Activated CD8-positive, alpha-beta T cell treated with anti-CD3 and anti-CD28 coated beads for 36 hours (primary cell): ENCODE measurements at regions not wholly inside any gene's neighbourhood (a gene's known extent, or its start where the extent isn't known, plus 50 kb on each side); places are given as distances from the start of the nearest gene placed in this dataset.

ENCODE experiments used
- ATAC-seq: fragments of 200-7000 bp; cut with Tn5 transposase; one replicate; pipeline ENCODE4 v1.10.0; 2021; ENCODE audit warnings: mild to moderate bottlenecking, moderate library complexity
- CTCF ChIA-PET: fragments of 350-600 bp; sonication (Branson Sonifier 250); formaldehyde crosslinking; loops from one replicate; lab custom pipeline; 2021; ENCODE audit warnings: antibody characterized with exemption; lab: Charles Lee
- POLR2A ChIA-PET: fragments of 350-600 bp; sonication (Branson Sonifier 250); formaldehyde crosslinking; loops from one replicate; lab custom pipeline; 2021; ENCODE audit warnings: antibody characterized with exemption; lab: Charles Lee
- DNase-seq: peaks from one replicate; pipeline ENCODE4 v3.0.0-alpha.2; 2020
- H3K27ac Mint-ChIP-seq: one replicate; pipeline ENCODE4 v1.8.0; 2021; ENCODE audit warnings: mild to moderate bottlenecking, mixed read lengths
- H3K27me3 Mint-ChIP-seq: one replicate; pipeline ENCODE4 v1.8.0; 2021; ENCODE audit warnings: mixed read lengths
- H3K36me3 Mint-ChIP-seq: one replicate; pipeline ENCODE4 v1.8.0; 2021; ENCODE audit warnings: low read depth, mixed read lengths
- H3K4me1 Mint-ChIP-seq: one replicate; pipeline ENCODE4 v1.8.0; 2021; ENCODE audit warnings: low read depth, mixed read lengths
- H3K4me3 Mint-ChIP-seq: one replicate; pipeline ENCODE4 v1.8.0; 2021; ENCODE audit warnings: mild to moderate bottlenecking, moderate library complexity, mixed read lengths
- H3K9me3 Mint-ChIP-seq: one replicate; pipeline ENCODE4 v1.8.0; 2021; ENCODE audit warnings: mixed read lengths
- CTCF ChIP-seq: fragments of 200-600 bp; IDR thresholded peaks from one replicate; pipeline ENCODE4 v1.8.0; 2022; ENCODE audit warnings: antibody characterized with exemption, mild to moderate bottlenecking
- intact Hi-C: fragments of 100-400 bp; cut with micrococcal nuclease; formaldehyde crosslinking; loops from one replicate; pipeline ENCODE4 v1.10.0; 2022

GRCh38 chr1:67561704-67562113 is 123.3 kb upstream of the GADD45A start:
- intact Hi-C loops: loop anchor here (1.0 kb wide), 1 partner anchor 199 kb away; no protein-coding TSS in a partner anchor
- Mint-ChIP-seq H3K4me1 (peaks cover 4% of the 10 kb centered on the region), H3K27ac (no peak overlapping the region), H3K36me3 (no peaks in the 10 kb centered on the region), H3K9me3 (no peaks in the 10 kb centered on the region), H3K4me3 (no peak overlapping the region), H3K27me3 (peaks cover 4% of the 10 kb centered on the region)
- TF ChIP-seq CTCF: peak; percentile 88
- peak; percentile 98 for ATAC-seq
- DNase-seq: peak; percentile 95
- CTCF ChIA-PET: interaction anchor here (0.7 to 7.6 kb wide), 51 partner anchors 10 to 265 kb away, joined by 3 to 210 read pairs (median 5); partner anchors contain the start of gene GADD45A
- POLR2A ChIA-PET: interaction anchor here (1.0 to 1.1 kb wide), 2 partner anchors 17 to 196 kb away, joined by 3 read pairs; no protein-coding TSS in a partner anchor

DNA sequence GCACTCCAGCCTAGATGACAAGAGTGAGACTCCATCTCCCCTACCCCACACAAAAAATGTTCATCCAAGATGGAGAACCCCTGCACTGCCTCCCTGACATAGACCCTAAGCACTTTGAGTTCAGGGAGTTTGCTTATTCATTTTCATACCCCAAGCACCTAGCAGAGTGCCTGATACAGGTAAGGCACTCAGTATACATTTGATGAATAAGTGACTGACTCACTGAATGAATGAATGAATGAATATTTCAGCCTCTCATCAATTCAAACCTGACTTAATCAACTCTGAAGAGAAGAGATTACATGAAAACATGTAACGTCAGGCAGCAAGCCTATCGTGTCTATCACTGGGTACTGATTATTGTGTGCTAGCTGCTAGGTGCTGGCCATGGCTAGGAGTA is 121.3 kb upstream of the GADD45A start:
- CTCF ChIA-PET: interaction anchor here (1.2 to 7.6 kb wide), 3 partner anchors 8 to 197 kb away, joined by 5 to 210 read pairs (median 40); no protein-coding TSS in a partner anchor
- no peak overlapping the region for H3K27ac Mint-ChIP-seq

DNA sequence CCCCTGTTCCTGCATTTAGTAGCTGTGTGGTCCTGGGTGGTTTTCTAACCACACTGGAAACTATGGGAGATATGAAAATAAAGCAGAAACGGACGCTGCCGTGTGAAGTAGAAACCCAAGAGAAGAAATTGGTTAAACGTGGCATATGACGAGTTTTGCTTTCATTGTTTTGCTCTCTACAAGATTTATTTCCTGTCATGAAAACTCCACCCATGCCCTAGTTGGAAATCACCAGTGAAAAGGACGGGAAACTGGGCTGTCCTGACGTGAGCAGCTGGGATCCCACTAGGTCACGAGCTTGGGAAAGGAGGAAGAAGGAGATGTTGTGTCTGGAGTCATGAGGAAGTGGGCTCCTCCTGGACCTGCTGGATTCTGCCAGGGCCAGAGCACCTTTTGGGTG is 120.8 kb upstream of the GADD45A start:
- TF ChIP-seq CTCF: no peak
- Mint-ChIP-seq H3K9me3 (no peaks in the 10 kb centered on the region), H3K27ac (no peak overlapping the region), H3K36me3 (no peaks in the 10 kb centered on the region), H3K4me3 (no peak overlapping the region), H3K4me1 (peaks cover 4% of the 10 kb centered on the region), H3K27me3 (no peaks in the 10 kb centered on the region)
- ChIA-PET CTCF (interaction anchor here (1.2 kb wide), 1 partner anchor 196 kb away, joined by 5 read pairs; no protein-coding TSS in a partner anchor), POLR2A (no interaction called here)
- DNase-seq: no peak
- intact Hi-C loops: no loop called here
- no peak for ATAC-seq

More for the DNA sequence above, 121.3 kb upstream of the GADD45A start:
- intact Hi-C loops: no loop called here
- TF ChIP-seq CTCF: no peak
- H3K27me3 Mint-ChIP-seq: peaks cover under 1% of the 10 kb centered on the region
- peaks cover 4% of the 10 kb centered on the region for H3K4me1 Mint-ChIP-seq
- no peak overlapping the region for H3K4me3 Mint-ChIP-seq
- ATAC-seq: no peak
- H3K9me3 Mint-ChIP-seq: no peaks in the 10 kb centered on the region
- POLR2A ChIA-PET: no interaction called here
- DNase-seq: no peak
- H3K36me3 Mint-ChIP-seq: no peaks in the 10 kb centered on the region

GRCh38 chr1:67566803-67567377 is 118.1 kb upstream of the GADD45A start:
- TF ChIP-seq CTCF: no peak
- Mint-ChIP-seq H3K27me3 (no peaks in the 10 kb centered on the region), H3K9me3 (no peaks in the 10 kb centered on the region), H3K4me3 (no peak overlapping the region), H3K36me3 (no peaks in the 10 kb centered on the region), H3K4me1 (peaks cover 2% of the 10 kb centered on the region), H3K27ac (no peak overlapping the region)
- ChIA-PET CTCF (interaction anchor here (0.9 to 6.9 kb wide), 3 partner anchors 9 to 199 kb away, joined by 3 to 44 read pairs (median 3); no protein-coding TSS in a partner anchor), POLR2A (no interaction called here)
- intact Hi-C loops: no loop called here
- ATAC-seq (no peak), DNase-seq (no peak)

DNA sequence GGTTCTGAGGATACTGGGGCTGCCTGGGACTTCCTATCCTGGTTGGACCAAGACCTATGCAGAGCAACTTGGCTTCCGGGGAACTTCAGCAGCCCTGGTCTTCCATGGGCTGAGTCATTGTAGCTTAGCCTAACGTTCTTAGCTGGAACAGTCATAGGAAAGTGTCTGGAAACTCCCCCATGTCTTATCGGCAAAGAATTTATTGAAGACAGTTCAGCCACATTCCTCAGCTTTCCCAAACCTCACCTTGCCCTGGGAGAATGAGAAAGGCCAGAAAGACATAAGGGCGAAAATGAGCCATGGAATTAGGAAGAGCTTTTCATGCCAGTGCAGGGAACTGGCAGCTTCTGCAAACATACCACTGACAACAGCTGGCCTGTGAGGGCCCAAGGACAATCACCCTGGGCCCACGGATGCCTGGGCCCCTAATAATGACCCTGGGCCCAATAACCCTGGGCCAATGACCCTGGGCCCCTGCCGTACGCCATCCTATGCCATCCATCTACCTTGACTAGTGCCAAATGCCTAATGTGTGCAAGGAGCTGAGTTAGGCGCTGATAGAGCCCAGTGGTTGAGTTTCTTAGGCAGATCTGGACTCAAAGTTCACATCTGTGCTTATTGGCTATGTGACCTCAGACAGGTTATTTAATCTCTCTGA is 114.4 kb upstream of the GADD45A start:
- ATAC-seq (no peak), DNase-seq (no peak)
- H3K27ac Mint-ChIP-seq: no peak overlapping the region
- POLR2A ChIA-PET: interaction anchor here (0.8 to 1.5 kb wide), 2 partner anchors 10 to 113 kb away, joined by 3 to 5 read pairs; no protein-coding TSS in a partner anchor
- no peak overlapping the region for H3K4me3 Mint-ChIP-seq
- H3K9me3 Mint-ChIP-seq: no peaks in the 10 kb centered on the region
- no peak for TF ChIP-seq CTCF
- CTCF ChIA-PET: interaction anchor here (1.2 to 6.9 kb wide), 7 partner anchors 8 to 195 kb away, joined by 3 to 44 read pairs (median 8); no protein-coding TSS in a partner anchor
- intact Hi-C loops: no loop called here
- H3K27me3 Mint-ChIP-seq: no peaks in the 10 kb centered on the region
- no peaks in the 10 kb centered on the region for H3K36me3 Mint-ChIP-seq
- H3K4me1 Mint-ChIP-seq: no peaks in the 10 kb centered on the region
